ENCODE measurements at regions not wholly inside any gene's neighbourhood (a gene's known extent, or its start where the extent isn't known, plus 50 kb on each side); places are given as distances from the start of the nearest gene placed in this dataset.

GRCh38 chr13:38239874-38240273 lies 109.8 kb upstream of the UFM1 start:
- TF ChIP-seq CTCF (IDR thresholded peaks at IDR 0.05) (no peak), POLR2AphosphoS5 (IDR thresholded peaks at IDR 0.05; ENCODE audit: low read depth, low read length) (no peak), SIN3A (IDR thresholded peaks at IDR 0.05; ENCODE audit: borderline replicate concordance, insufficient read depth, low read depth, low read length) (no peak), REST (IDR thresholded peaks at IDR 0.05; ENCODE audit: insufficient read depth in 1 of 2, low read depth in 2 of 2, low read length in 1 of 2) (no peak)
